ENCODE measurements at regions not wholly inside any gene's neighbourhood (a gene's known extent, or its start where the extent isn't known, plus 50 kb on each side); places are given as distances from the start of the nearest gene placed in this dataset.

- H3K79me2 ChIP-seq (ENCODE audit: insufficient read depth, low read length): no peaks in the 10 kb centered on the region; the same call in 1 of the 2 replicates
- no peak overlapping the region for H3K4ac ChIP-seq (ENCODE audit: low read depth, low read length)
- H3K56ac ChIP-seq (ENCODE audit: insufficient read length, low read depth, low read length): no peak overlapping the region
- H2BK5ac ChIP-seq (ENCODE audit: insufficient read length, low read length): no peak overlapping the region
- no peaks in the 10 kb centered on the region for H4K20me1 ChIP-seq (ENCODE audit: control insufficient read depth, insufficient read depth, insufficient read length)
- H3K23ac ChIP-seq (ENCODE audit: insufficient read length, low read depth, low read length): no peak overlapping the region
- no peaks in the 10 kb centered on the region for H3K27me3 ChIP-seq (ENCODE audit: insufficient read depth, low read length)
- no peak overlapping the region for H2BK120ac ChIP-seq (ENCODE audit: low read depth, low read length, poor library complexity, severe bottlenecking)
- H3K23me2 ChIP-seq (ENCODE audit: insufficient read length, low read depth, low read length, poor library complexity, severe bottlenecking): no peaks in the 10 kb centered on the region
- Mint-ChIP-seq H3K4me3 (no peak overlapping the region), H3K27me3 (ENCODE audit: low read depth) (peaks cover 39% of the 10 kb centered on the region), H3K27ac (no peak overlapping the region; a peak in 1 of 7 replicates), H3K4me1 (peaks cover 6 to 7% of the 10 kb centered on the region in 2 experiments; a peak in 3 of 4 replicates), H3K36me3 (ENCODE audit: insufficient read depth in 1 of 3, low read depth in 3 of 3) (no peaks in the 10 kb centered on the region; a peak in 1 of 7 replicates), H3K9me3 (no peaks in the 10 kb centered on the region)
- H3K27ac ChIP-seq (ENCODE audit: insufficient read length, low read depth, low read length): no peak overlapping the region
- H3K9ac ChIP-seq (ENCODE audit: extremely low read depth, insufficient read length, low read length): no peak overlapping the region
- no peak overlapping the region for H2BK15ac ChIP-seq (ENCODE audit: low read depth, low read length)
- no peak overlapping the region for H2BK20ac ChIP-seq (ENCODE audit: low read depth, low read length, poor library complexity, severe bottlenecking)
- no peak overlapping the region for H4K91ac ChIP-seq (ENCODE audit: insufficient read length, low read depth, low read length)
- H2BK12ac ChIP-seq (ENCODE audit: insufficient read length, low read depth, low read length): no peak overlapping the region
- H3K4me1 ChIP-seq (ENCODE audit: insufficient read depth, low read length): no peaks in the 10 kb centered on the region
- no CpG with 5 or more reads among the region's 7 CpGs for WGBS (ENCODE audit: extremely low coverage, insufficient read length, low lambda C conversion rate)
- H3K14ac ChIP-seq (ENCODE audit: insufficient read depth, low read length): no peak overlapping the region
- no peak overlapping the region for H3K4me2 ChIP-seq (ENCODE audit: insufficient read depth, insufficient read length, low read length)
- H3K9me3 ChIP-seq (ENCODE audit: control insufficient read depth, low read depth, low read length): no peaks in the 10 kb centered on the region
- H2AFZ ChIP-seq (ENCODE audit: low read length): no peak overlapping the region
- H4K8ac ChIP-seq (replicated peaks; ENCODE audit: insufficient read length, low read depth, low read length): no peak overlapping the region
- H4K5ac ChIP-seq (ENCODE audit: insufficient read length, low read depth, low read length): no peak overlapping the region
- no peak overlapping the region for H3T11ph ChIP-seq (ENCODE audit: low read length)
- no peak for TF ChIP-seq CTCF (conservative IDR thresholded peaks at IDR 0.05)
- H2AK5ac ChIP-seq (ENCODE audit: insufficient read length, low read length): no peak overlapping the region
- no peak for DNase-seq
- no peaks in the 10 kb centered on the region for H3K79me1 ChIP-seq (ENCODE audit: insufficient read depth, low read depth, low read length, poor library complexity, severe bottlenecking)
- H3K18ac ChIP-seq (ENCODE audit: insufficient read length, low read depth, low read length): no peak overlapping the region
Observed at GRCh38 chr5:135220394-135221186, 178.4 kb downstream of the MACROH2A1 start.
